AG04450 (cell line): ENCODE measurements at regions not wholly inside any gene's neighbourhood (a gene's known extent, or its start where the extent isn't known, plus 50 kb on each side); places are given as distances from the start of the nearest gene placed in this dataset.
"Not testable (repeated sequence)": the region's sequence is repeated elsewhere in the genome, so short reads cannot be mapped to it uniquely, and the experiment has no call there.

Experiments
- CTCF ChIA-PET: fragments of 300-600, 350-600 bp; formaldehyde crosslinking; extraction: SDS; loops from one replicate; lab custom pipeline; 2022; ENCODE audit warnings: antibody characterized with exemption, inconsistent platforms; lab: Charles Lee
- POLR2A ChIA-PET: fragments of 350-600 bp; formaldehyde crosslinking; extraction: SDS; loops from one replicate; lab custom pipeline; 2021; ENCODE audit warnings: antibody characterized with exemption, inconsistent platforms; lab: Yijun Ruan, JAX
- DNase-seq: peaks from one replicate; pipeline ENCODE4 v3.0.0-alpha.2; 2011; ENCODE audit warnings: low read depth, low spot score
- H3K27ac ChIP-seq: one replicate; pipeline ENCODE4 v1.5.1; 2012; ENCODE audit warnings: low read depth, low read length, control low read depth
- H3K27me3 ChIP-seq: one replicate; pipeline ENCODE4 v1.6.0; 2012; ENCODE audit warnings: low read length; ENCODE audit not compliant: control insufficient read depth, insufficient read depth
- H3K4me3 ChIP-seq: 2 replicates; pipeline ENCODE4 v1.5.1; 2011; ENCODE audit warnings: mild to moderate bottlenecking, low read depth, low read length, control low read depth
- H3K9me3 ChIP-seq: 2 replicates; pipeline ENCODE4 v1.5.1; 2012; ENCODE audit warnings: low read length; ENCODE audit not compliant: control insufficient read depth, insufficient read depth
- TF ChIP-seq, protein P1 (sequence below): IDR thresholded peaks from 2 replicates; pipeline ENCODE4 v1.5.1; 2011; ENCODE audit warnings: low read depth, low read length, control low read depth, inconsistent platforms

DNA sequence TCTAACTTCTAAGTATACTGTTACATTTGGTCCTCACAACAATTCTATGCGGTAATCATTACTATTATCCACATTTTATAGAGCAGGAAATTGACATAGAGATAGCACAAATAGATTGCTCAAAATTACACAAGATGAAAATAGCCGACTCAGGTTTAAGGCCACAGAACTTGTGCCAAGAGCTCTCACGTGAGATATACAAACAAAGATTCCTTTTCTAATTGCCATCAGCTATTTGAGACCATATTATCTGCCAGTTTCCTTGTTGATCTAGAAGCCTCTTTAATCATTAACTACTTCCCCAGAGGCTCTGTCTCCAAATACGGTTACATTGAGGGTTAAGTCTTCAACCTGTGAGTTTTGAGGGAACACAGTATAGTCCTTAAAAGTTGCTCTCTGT is 61.0 kb upstream of the GLYATL1B start:
- H3K9me3 ChIP-seq, result no peaks in the 10 kb centered on the region
- no peak overlapping the region for H3K4me3 ChIP-seq
- ChIA-PET POLR2A (no interaction called here), CTCF (no interaction called here)
- H3K27me3 ChIP-seq, result no peaks in the 10 kb centered on the region
- no peak overlapping the region for H3K27ac ChIP-seq
- TF ChIP-seq, protein P1, sequence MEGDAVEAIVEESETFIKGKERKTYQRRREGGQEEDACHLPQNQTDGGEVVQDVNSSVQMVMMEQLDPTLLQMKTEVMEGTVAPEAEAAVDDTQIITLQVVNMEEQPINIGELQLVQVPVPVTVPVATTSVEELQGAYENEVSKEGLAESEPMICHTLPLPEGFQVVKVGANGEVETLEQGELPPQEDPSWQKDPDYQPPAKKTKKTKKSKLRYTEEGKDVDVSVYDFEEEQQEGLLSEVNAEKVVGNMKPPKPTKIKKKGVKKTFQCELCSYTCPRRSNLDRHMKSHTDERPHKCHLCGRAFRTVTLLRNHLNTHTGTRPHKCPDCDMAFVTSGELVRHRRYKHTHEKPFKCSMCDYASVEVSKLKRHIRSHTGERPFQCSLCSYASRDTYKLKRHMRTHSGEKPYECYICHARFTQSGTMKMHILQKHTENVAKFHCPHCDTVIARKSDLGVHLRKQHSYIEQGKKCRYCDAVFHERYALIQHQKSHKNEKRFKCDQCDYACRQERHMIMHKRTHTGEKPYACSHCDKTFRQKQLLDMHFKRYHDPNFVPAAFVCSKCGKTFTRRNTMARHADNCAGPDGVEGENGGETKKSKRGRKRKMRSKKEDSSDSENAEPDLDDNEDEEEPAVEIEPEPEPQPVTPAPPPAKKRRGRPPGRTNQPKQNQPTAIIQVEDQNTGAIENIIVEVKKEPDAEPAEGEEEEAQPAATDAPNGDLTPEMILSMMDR, result no peak
- DNase-seq, result no peak

DNA sequence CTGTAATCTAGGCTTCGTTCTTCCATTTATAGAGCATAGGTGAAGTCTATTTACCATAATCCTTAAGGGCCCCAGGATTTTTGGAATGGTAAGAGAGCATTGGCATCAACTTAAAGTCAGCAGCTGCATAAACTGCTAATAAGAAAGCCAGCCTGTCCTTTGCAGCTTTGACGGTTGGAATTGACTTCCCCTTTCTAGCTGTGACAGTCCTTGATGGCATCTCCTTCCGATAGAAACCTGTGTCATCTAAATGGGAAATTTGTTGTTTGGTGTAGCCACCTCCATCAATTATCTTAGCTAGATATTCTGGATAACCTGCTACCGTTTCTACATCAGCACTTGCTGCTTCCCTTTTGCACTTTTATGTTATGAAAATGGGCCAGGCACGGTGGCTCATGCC is 58.0 kb upstream of the GLYATL1B start:
- Histone ChIP-seq H3K9me3 (no peaks in the 10 kb centered on the region), H3K27me3 (no peaks in the 10 kb centered on the region), H3K27ac (no peak overlapping the region), H3K4me3 (no peak overlapping the region)
- ChIA-PET CTCF (no interaction called here), POLR2A (no interaction called here)
- no peak for DNase-seq
- TF ChIP-seq, protein P1, result no peak

DNA sequence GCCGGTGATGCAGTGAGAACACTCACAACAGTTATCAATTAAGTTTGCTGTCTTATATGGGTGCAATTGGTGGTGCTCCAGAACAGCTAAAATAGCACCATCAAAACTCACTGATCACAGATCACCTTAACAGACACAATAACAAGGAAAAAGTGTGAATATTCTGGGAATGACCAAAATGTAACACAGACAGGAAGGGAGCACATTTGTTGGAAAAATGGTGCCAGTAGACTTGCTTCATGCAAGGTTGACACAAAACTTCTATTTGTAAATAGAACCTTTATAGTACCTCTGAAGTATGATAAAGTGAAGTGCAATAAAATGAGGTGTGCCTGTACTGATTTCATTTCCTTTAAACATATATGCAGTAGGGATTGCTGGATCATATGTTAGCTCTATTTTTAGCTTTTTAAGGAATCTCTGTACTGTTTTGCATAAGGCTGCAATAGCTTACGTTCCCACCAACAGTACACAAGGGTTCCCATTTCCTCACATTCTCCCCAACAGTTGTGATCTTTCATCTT is 56.7 kb upstream of the GLYATL1B start:
- Histone ChIP-seq H3K4me3 (no peak overlapping the region), H3K27ac (no peak overlapping the region), H3K9me3 (no peaks in the 10 kb centered on the region), H3K27me3 (no peaks in the 10 kb centered on the region)
- POLR2A ChIA-PET, result no interaction called here
- CTCF ChIA-PET, result interaction anchor here (0.9 kb wide), 1 partner anchor 24 kb away, joined by 3 read pairs; no protein-coding TSS in a partner anchor
- DNase-seq, result no peak
- TF ChIP-seq, protein P1, result no peak

DNA sequence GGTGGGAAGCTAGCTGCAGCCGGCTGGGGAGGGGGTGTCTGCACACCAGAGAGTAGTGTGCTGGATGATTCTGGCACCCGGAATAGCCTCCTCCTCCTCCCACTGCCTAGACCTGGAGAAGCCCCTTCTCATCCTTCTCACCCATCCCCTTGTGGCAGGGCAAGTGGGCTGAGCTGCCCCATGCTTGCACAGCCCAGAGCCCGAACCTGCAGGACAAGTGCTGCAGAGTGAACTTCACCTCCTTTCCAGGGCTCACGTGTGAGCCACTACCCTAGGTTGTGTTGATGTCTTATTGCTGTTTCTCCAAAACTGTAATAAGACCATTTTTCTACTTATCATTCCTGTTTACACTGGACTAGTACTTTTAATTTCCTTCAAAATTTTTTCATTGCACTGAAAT is 56.1 kb upstream of the GLYATL1B start:
- H3K27me3 ChIP-seq, result no peaks in the 10 kb centered on the region
- H3K27ac ChIP-seq, result no peak overlapping the region
- no peak for DNase-seq
- no peaks in the 10 kb centered on the region for H3K9me3 ChIP-seq
- H3K4me3 ChIP-seq, result no peak overlapping the region
- TF ChIP-seq, protein P1, result no peak
- POLR2A ChIA-PET, result no interaction called here
- CTCF ChIA-PET, result no interaction called here

DNA sequence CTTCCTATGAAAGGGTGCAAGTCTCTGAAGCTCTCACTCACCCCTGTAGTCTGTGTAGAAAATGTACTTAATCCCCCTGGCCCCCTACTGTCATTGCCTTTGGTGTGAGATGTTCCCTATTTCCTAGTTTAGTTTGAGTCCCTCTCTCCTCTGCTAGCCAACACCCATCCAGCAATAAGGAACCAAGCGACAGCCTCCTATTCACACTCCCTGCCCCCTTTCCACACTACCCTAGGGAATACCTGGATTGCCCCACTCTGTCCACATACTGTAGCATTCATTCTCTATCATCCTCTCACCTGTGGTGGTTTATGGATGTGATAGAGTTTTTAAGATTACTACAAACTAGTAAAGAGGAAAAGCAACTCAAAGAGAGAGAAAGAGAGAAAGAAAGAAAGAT is 54.4 kb upstream of the GLYATL1B start:
- CTCF ChIA-PET, H3K27ac ChIP-seq, DNase-seq, POLR2A ChIA-PET, H3K4me3 ChIP-seq, H3K27me3 ChIP-seq, H3K9me3 ChIP-seq: not testable (repeated sequence)
